ENCODE measurements at regions not wholly inside any gene's neighbourhood (a gene's known extent, or its start where the extent isn't known, plus 50 kb on each side); places are given as distances from the start of the nearest gene placed in this dataset.
"Not testable (repeated sequence)": the region's sequence is repeated elsewhere in the genome, so short reads cannot be mapped to it uniquely, and the experiment has no call there.

GRCh38 chr2:78757191-78757590 lies 268.3 kb upstream of the REG3G start:
- no peak for DNase-seq

GRCh38 chr2:78757640-78758039 lies 267.9 kb upstream of the REG3G start:
- no peak for DNase-seq

DNA sequence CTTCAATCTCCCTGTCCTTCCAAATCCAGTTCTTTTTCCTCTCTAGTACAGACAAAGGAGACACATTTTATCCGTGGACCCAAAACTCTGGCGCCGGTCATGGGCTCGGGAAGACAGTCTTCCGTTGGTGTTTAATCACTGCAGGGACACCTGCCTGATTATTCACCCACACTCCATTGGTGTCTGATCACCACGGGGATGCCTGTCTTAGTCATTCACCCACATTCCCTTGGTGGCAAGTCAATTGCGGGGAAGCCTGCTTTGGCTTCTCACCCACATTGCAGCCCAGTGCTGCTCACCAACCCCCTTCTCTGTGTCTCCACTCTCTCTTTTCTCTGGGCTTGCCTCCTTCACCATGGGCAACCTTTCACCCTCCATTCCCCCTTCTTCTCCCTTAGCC lies 266.7 kb upstream of the REG3G start:
- not testable (repeated sequence) for DNase-seq

GRCh38 chr2:78766459-78766858 lies 259.0 kb upstream of the REG3G start:
- DNase-seq: no peak

GRCh38 chr2:78768016-78768415 lies 257.5 kb upstream of the REG3G start:
- no peak for DNase-seq

DNA sequence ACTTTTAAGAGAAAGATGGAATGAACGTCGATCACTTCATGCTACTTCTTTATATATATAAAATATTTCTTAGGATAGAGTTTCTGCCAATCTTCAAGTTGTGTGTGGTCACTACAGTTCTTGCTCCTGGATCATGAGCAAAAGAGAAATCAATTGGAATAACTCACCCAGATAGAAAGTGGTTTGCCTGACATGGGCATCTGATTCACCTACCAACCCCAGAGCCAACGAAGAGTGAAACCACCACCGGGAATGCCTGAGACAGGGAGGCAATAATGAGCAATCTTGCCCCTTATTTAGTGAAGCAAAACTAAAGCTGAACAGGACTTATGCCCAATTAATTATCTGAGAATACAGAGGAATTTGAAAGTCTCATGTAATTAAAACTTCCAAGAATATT lies 250.2 kb upstream of the REG3G start:
- DNase-seq: no peak

GRCh38 chr2:78778756-78779510 lies 246.6 kb upstream of the REG3G start:
- DNase-seq: no peak

DNA sequence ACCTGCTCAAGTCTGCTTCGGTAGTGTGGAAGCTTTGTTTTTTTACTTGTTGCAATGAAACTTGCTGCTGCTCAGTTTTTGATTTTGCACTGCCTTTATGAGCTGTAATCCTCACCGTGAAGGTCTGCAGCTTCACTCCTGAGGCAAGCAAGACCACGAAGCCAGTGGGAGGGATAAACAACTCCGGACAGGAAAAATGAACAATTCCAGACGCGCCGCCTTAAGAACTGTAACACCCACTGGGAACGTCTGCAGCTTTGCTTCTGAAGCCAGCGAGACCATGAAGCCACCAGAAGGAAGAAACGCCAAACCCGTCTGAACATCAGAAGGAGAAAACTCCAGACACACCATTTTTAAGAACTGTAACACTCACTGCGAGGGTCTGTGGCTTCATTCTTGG lies 245.7 kb upstream of the REG3G start:
- DNase-seq: no peak

GRCh38 chr2:78780256-78780655 lies 245.2 kb upstream of the REG3G start:
- peak; percentile 38 for DNase-seq

GRCh38 chr2:78780864-78781583 lies 244.5 kb upstream of the REG3G start:
- DNase-seq: no peak

GRCh38 chr2:78782196-78782595 lies 243.3 kb upstream of the REG3G start:
- no peak for DNase-seq

GRCh38 chr2:78811955-78812610 lies 213.4 kb upstream of the REG3G start:
- no peak for DNase-seq

GRCh38 chr2:78814331-78814986 lies 211.0 kb upstream of the REG3G start:
- no peak for DNase-seq

GRCh38 chr2:78817430-78817829 lies 208.1 kb upstream of the REG3G start:
- no peak for DNase-seq

DNA sequence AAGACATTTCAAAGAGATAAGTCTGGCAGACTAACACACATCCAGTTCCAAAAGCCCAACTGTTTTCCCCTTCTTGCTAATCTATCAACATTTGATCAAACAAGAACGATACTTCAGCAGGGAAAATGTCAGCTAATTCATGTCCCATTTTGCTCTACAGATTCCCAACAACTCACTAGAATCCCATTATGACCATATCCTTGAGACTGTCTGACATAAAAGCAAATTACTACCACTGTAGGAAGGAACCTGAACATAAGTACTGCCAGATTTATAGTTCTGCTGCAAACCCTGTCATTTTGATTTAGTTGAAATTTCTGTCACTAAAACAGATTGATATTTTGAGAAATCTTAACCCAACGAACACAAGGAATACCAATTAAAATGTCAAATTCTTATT lies 193.0 kb upstream of the REG3G start:
- DNase-seq: no peak

DNA sequence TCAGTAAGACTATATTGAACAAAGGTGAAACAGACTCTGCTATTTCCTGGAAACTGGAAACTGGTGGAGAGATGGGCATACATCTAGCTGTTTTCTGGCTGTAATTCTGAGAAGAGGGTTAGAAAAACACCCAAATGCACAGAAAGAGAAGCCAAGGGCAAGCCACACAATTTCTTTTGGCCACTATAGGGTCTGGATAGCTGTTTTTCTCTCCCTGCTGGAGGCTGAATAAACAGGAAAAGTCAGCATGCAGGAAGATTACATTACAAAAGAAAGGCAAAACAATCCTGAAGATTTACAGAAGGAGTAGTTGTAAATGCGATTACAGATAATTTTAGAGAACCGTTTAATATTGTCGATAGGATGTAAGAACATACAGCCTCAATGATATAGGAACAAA lies 186.2 kb upstream of the REG3G start:
- DNase-seq: no peak

- not testable (repeated sequence) for DNase-seq
Observed at GRCh38 chr2:78840311-78840710, 185.2 kb upstream of the REG3G start.

DNA sequence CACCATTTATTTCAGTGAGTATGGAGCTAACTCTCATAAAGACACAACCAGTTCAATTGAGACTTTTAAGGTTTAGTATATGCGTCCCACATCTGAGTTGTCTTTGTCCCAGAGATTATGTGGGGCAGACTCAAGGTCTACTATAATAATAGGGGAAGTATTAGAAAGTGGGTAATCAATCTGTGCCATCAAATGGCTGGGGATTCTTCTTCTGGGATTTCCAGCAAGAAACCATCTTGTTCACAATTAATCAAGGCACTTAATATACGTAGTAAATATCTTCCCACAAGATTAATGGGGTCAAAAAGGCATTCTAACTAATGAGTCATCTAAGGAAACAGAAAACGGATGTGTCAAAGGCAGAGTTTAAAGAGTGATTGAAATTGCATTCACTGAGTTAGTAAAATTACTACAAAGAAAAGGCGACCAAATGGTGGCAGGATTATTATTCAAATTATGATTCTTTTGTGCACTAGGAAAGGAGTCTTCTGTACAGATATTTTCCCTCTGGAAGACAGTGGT lies 179.8 kb upstream of the REG3G start:
- no peak for DNase-seq

DNA sequence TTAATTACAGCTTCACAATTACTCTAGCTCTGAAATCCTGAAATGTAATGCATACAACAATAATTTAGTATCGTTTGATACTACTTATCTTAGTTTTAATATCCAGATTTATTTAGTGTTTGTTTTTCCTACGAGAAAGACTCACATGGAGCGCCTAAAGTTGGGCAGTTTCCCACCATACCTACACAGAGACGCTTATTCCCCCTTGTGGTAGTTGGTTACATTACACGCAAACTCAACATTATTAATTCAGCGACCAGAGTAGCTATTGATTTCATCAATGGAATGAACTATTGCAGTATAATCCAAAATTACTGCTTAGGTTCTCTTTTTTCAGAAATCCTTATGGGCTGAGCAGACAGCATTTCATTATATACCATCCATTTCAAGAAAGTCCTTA lies 164.0 kb upstream of the REG3G start:
- no peak for DNase-seq

- no peak for DNase-seq
Observed at GRCh38 chr2:78864205-78864604, 161.3 kb upstream of the REG3G start.

DNA sequence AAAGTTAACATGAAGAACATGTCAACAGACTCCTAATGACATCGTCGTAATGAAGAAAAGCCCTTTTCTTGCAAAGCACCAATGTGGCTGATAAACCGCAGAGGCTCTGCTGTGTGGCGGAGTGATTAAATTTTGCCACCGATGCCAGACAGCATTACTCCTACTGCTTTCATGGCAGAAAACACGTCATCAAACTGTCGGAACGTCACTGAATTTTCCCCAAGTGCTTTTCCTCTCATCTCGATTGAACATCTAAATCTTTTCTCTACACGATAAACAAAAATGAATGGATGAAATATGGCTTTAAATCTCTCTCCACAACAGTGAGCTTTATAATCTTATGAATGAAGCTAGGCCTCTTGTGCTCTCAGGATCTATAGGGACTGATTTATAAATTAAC lies 159.8 kb upstream of the REG3G start:
- no peak for DNase-seq

DNA sequence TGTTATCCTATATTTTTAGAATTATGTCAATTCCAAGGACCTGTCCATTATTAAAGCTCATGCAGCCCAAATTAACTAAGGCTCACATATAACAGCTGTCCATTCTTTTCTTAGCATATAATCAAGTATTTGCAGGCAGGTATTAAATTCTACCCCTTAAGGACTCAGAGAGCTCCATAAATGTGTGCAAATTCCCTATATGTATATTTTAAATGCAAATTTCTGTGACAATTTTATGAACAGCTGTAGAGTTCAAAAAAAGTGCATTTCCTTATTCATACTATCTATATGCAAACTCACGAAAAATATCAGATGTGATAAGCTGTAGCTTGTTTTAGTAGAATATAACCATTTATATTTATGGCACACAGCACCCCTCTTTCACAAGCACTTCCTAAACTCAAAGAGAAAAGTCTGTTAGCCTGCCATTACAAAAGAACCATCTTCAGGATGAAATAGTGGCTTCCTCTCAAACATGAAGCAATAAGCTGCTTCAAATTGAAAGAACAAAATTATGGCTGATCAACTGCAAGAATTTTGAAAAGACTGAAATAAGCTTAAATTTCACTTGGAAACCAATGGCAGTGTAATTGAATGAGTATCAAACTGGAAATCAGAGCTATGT lies 155.0 kb upstream of the REG3G start:
- DNase-seq: no peak

- no peak for DNase-seq
Observed at GRCh38 chr2:78873526-78873925, 152.0 kb upstream of the REG3G start.

Data from DMS79 (cell line).